Mesothelial cell of epicardium (in vitro differentiated cells): ENCODE measurements at regions not wholly inside any gene's neighbourhood (a gene's known extent, or its start where the extent isn't known, plus 50 kb on each side); places are given as distances from the start of the nearest gene placed in this dataset.

Experiments
- DNase-seq, 2 experiments: peaks; one replicate each; pipeline ENCODE4 v3.0.0; 2021; ENCODE audit warnings: low spot score in 2 of 2; ENCODE audit not compliant: unreplicated experiment in 2 of 2
- H3K27ac Mint-ChIP-seq: 2 replicates; pipeline ENCODE4 v1.8.0; 2021; ENCODE audit warnings: mixed read lengths
- H3K27me3 Mint-ChIP-seq: 2 replicates; pipeline ENCODE4 v1.8.0; 2021; ENCODE audit warnings: low read depth, mixed read lengths
- H3K36me3 Mint-ChIP-seq: 2 replicates; pipeline ENCODE4 v1.8.0; 2021; ENCODE audit warnings: mixed read lengths
- H3K4me1 Mint-ChIP-seq: 2 replicates; pipeline ENCODE4 v1.8.0; 2021; ENCODE audit warnings: mixed read lengths
- H3K4me3 Mint-ChIP-seq: 2 replicates; pipeline ENCODE4 v1.8.0; 2021; ENCODE audit warnings: mild to moderate bottlenecking, moderate library complexity, mixed read lengths
- H3K9me3 Mint-ChIP-seq: 2 replicates; pipeline ENCODE4 v1.8.0; 2021; ENCODE audit warnings: mixed read lengths
- TF ChIP-seq, protein P1 (sequence below): fragments of 200-600 bp; sonication (generic); IDR thresholded peaks from one replicate; pipeline ENCODE4 v1.5.0; 2021; ENCODE audit warnings: antibody characterized with exemption; ENCODE audit not compliant: unreplicated experiment

DNA sequence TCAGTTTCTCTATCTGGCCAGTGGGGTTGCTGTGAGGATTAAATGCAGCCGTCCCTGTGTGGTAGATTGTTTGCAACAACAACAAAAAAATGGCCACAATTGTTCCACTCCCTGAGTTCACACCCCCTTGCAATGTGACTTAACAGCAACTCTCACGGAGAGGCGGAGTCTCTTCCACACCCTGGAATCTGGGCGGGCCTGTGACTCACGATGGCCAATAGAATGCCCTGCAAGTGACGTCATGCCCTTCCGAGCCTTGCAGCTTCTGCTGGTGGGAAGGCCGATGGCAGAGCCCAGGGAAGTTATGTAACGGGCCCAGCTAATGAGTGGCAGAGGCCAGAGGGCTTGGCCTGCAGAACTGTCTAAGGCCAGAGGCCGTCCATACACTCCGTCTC is 87.9 kb downstream of the RIPK4 start:
- no peaks in the 10 kb centered on the region for H3K36me3 Mint-ChIP-seq
- H3K4me3 Mint-ChIP-seq = peak overlapping the region; percentile 30
- DNase-seq = peak; percentile 80 to 86
- H3K27me3 Mint-ChIP-seq = no peaks in the 10 kb centered on the region
- H3K4me1 Mint-ChIP-seq = peaks cover 56% of the 10 kb centered on the region
- peak overlapping the region; percentile 99 for H3K27ac Mint-ChIP-seq
- peaks cover 3% of the 10 kb centered on the region for H3K9me3 Mint-ChIP-seq
- TF ChIP-seq, protein P1, sequence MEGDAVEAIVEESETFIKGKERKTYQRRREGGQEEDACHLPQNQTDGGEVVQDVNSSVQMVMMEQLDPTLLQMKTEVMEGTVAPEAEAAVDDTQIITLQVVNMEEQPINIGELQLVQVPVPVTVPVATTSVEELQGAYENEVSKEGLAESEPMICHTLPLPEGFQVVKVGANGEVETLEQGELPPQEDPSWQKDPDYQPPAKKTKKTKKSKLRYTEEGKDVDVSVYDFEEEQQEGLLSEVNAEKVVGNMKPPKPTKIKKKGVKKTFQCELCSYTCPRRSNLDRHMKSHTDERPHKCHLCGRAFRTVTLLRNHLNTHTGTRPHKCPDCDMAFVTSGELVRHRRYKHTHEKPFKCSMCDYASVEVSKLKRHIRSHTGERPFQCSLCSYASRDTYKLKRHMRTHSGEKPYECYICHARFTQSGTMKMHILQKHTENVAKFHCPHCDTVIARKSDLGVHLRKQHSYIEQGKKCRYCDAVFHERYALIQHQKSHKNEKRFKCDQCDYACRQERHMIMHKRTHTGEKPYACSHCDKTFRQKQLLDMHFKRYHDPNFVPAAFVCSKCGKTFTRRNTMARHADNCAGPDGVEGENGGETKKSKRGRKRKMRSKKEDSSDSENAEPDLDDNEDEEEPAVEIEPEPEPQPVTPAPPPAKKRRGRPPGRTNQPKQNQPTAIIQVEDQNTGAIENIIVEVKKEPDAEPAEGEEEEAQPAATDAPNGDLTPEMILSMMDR = no peak

DNA sequence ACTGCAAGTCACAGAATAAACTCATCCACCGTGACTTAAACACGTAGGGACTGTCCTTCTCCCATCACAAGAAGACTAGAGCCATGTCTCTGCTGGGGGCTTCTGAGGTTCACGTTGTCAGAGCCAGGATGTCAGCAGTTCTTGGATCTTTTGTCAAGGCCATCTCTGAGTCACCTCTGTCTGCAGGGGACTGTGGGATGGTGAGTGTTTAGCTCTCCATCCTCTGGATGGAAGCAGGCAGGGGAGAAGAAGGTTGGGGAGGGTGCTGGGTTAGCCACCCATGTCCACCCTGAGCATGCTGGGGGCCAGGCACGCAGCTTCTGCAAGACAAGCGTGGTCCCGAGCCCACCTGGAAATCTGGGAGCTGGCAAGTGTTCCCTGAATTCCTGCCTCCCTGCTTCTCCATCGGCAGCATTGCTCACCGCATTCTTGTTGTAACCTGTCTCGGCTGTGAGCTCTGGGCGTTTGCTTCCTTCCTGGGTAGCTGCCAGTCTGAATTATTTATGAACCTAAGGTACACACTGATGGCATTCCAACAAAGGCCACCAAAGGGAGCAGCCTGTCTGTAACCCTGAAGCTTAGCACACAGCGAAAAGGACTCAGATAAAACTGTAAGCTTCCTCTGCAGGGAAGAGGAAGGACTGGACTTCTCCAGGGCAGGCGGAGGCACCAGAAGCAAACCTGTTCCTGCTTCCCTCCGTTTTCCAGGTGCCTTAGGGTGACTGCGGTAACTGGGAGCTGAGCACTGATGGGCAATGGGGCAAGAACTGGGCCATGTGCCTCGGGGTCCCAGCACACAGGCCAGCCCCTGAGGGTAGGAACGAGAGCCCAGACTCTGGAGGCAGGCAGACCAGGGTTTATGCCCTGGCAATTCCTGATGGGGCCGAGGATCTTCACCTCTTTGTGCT is 88.6 kb downstream of the RIPK4 start:
- TF ChIP-seq, protein P1 = no peak
- Mint-ChIP-seq H3K4me3 (peak overlapping the region; percentile 30), H3K36me3 (no peaks in the 10 kb centered on the region), H3K27ac (peak overlapping the region; percentile 99), H3K4me1 (peaks cover 50% of the 10 kb centered on the region), H3K9me3 (peaks cover 3% of the 10 kb centered on the region), H3K27me3 (no peaks in the 10 kb centered on the region)
- DNase-seq = no peak

DNA sequence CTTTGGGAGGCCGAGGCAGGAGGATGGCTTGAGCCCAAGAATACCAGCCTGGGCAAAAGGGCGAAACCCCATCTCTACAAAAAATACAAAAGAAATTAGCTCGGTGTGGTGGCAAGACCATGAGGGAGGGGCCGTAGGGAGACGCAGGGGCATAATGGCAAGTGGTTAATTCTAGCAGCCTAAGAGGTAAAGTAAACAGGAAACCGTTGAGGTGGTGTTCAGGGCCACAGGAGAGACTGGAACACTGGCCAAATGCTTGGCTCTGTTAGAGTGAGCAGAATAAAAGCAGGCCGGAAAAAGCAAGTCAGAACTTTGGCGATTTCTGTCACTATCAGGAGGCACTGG is 89.2 kb downstream of the RIPK4 start:
- Mint-ChIP-seq H3K4me3 (no peak overlapping the region), H3K36me3 (no peaks in the 10 kb centered on the region), H3K27ac (peak overlapping the region; percentile 99), H3K4me1 (peaks cover 44% of the 10 kb centered on the region), H3K27me3 (no peaks in the 10 kb centered on the region), H3K9me3 (peaks cover 3% of the 10 kb centered on the region)
- TF ChIP-seq, protein P1 = no peak
- DNase-seq = no peak

GRCh38 chr21:41676198-41676597 is 90.7 kb downstream of the RIPK4 start:
- Mint-ChIP-seq H3K4me3 (no peak overlapping the region), H3K36me3 (no peaks in the 10 kb centered on the region), H3K27ac (peak overlapping the region; percentile 66), H3K27me3 (no peaks in the 10 kb centered on the region), H3K9me3 (peaks cover 3% of the 10 kb centered on the region), H3K4me1 (peaks cover 41% of the 10 kb centered on the region)
- no peak for DNase-seq
- TF ChIP-seq, protein P1 = no peak

DNA sequence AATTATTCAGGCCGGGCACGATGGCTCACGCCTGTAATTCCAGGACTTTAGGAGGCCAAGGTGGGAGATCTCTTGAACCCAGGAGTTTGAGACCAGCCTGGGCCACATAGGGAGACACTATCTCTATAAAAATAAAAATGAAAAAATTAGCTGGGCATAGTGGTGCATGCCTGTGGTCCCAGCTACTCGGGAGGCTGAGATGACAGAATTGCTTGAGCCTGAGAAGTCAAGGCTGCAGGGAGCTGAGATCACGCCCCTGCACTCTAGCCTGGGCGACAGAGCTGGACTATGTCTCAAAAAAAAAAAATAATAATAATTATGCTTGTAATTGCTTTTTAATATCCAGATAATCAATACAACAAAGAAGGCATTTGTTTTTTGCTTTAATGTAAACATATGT is 91.3 kb downstream of the RIPK4 start:
- Mint-ChIP-seq H3K36me3 (no peaks in the 10 kb centered on the region), H3K27me3 (no peaks in the 10 kb centered on the region), H3K4me3 (no peak overlapping the region), H3K4me1 (peaks cover 38% of the 10 kb centered on the region), H3K27ac (no peak overlapping the region), H3K9me3 (peaks cover 3% of the 10 kb centered on the region)
- no peak for DNase-seq
- TF ChIP-seq, protein P1 = no peak
